ENCODE measurements at regions not wholly inside any gene's neighbourhood (a gene's known extent, or its start where the extent isn't known, plus 50 kb on each side); places are given as distances from the start of the nearest gene placed in this dataset.

- TF ChIP-seq EP300 (IDR thresholded peaks at IDR 0.05; ENCODE audit: low read depth) (no peak), POLR2A (IDR thresholded peaks at IDR 0.05) (no peak), CTCF (IDR thresholded peaks at IDR 0.05) (no peak), POLR2AphosphoS5 (IDR thresholded peaks at IDR 0.05) (no peak)
- intact Hi-C loops (cut with DNase I; ENCODE audit: low total_unique reads): no loop called here
- 80% methylated on average over 15 of the region's 15 CpGs; no CpG with 5 or more reads in 1 of the 2 donors for WGBS, 2 donors (ENCODE audit: low coverage in 1 of 2)
- no peak overlapping the region for H3K4me3 ChIP-seq
- in situ Hi-C loops (cut with MboI; ENCODE audit: low pct_ligation_motif_present in 1 of 4, low pct_unique_long_range_greater_than_20kb in 1 of 4, low sequenced_read_pairs in 3 of 4): loop anchor here in 1 of 4 donors (25.0 kb wide), 1 partner anchor 97 kb away; no protein-coding TSS in a partner anchor
- no peak for DNase-seq
- no peaks in the 10 kb centered on the region for H3K36me3 ChIP-seq
- no peak overlapping the region for H3K27ac ChIP-seq
- H3K9me3 ChIP-seq: no peaks in the 10 kb centered on the region
- peaks cover 19% of the 10 kb centered on the region for H3K27me3 ChIP-seq
- H3K4me1 ChIP-seq: peaks cover 0 to 6% (median 0%) of the 10 kb centered on the region in 4 donors
Measured at GRCh38 chr11:134584001-134584561, 172.0 kb upstream of the B3GAT1 start.

- Histone ChIP-seq H3K27me3 (peaks cover 22% of the 10 kb centered on the region), H3K4me3 (no peak overlapping the region), H3K4me1 (peaks cover 0 to 6% (median 0%) of the 10 kb centered on the region in 4 donors), H3K9me3 (no peaks in the 10 kb centered on the region), H3K27ac (no peak overlapping the region), H3K36me3 (no peaks in the 10 kb centered on the region)
- intact Hi-C loops (cut with DNase I; ENCODE audit: low total_unique reads) (no loop called here), in situ Hi-C loops (cut with MboI; ENCODE audit: low pct_ligation_motif_present in 1 of 4, low pct_unique_long_range_greater_than_20kb in 1 of 4, low sequenced_read_pairs in 3 of 4) (loop anchor here in 1 of 4 donors (25.0 kb wide), 1 partner anchor 96 kb away; no protein-coding TSS in a partner anchor)
- no peak for TF ChIP-seq POLR2A (IDR thresholded peaks at IDR 0.05)
- TF ChIP-seq POLR2AphosphoS5 (IDR thresholded peaks at IDR 0.05): no peak
- TF ChIP-seq CTCF (IDR thresholded peaks at IDR 0.05): no peak
- no peak for TF ChIP-seq EP300 (IDR thresholded peaks at IDR 0.05; ENCODE audit: low read depth)
- no peak for DNase-seq
- 54 to 85% methylated on average over 5 to 6 of the region's 6 CpGs for WGBS, 2 donors (ENCODE audit: low coverage in 1 of 2)
Measured at GRCh38 chr11:134583397-134583990, 171.5 kb upstream of the B3GAT1 start.

- 38% methylated on average over 1 of the region's 1 CpG; no CpG with 5 or more reads in 1 of the 2 donors for WGBS, 2 donors (ENCODE audit: low coverage in 1 of 2)
- in situ Hi-C loops (cut with MboI; ENCODE audit: low pct_ligation_motif_present in 1 of 4, low pct_unique_long_range_greater_than_20kb in 1 of 4, low sequenced_read_pairs in 3 of 4) (loop anchor here in 1 of 4 donors (25.0 kb wide), 1 partner anchor 95 kb away; no protein-coding TSS in a partner anchor), intact Hi-C loops (cut with DNase I; ENCODE audit: low total_unique reads) (no loop called here)
- no peak for DNase-seq
- Histone ChIP-seq H3K4me1 (peaks cover 0 to 6% (median 0%) of the 10 kb centered on the region in 4 donors), H3K27me3 (peaks cover 22% of the 10 kb centered on the region), H3K4me3 (no peak overlapping the region), H3K27ac (no peak overlapping the region), H3K36me3 (no peaks in the 10 kb centered on the region), H3K9me3 (no peaks in the 10 kb centered on the region)
- no peak for TF ChIP-seq EP300 (IDR thresholded peaks at IDR 0.05; ENCODE audit: low read depth)
- TF ChIP-seq CTCF (IDR thresholded peaks at IDR 0.05): no peak
- no peak for TF ChIP-seq POLR2A (IDR thresholded peaks at IDR 0.05)
- TF ChIP-seq POLR2AphosphoS5 (IDR thresholded peaks at IDR 0.05): no peak
Measured at GRCh38 chr11:134582770-134583095, 170.7 kb upstream of the B3GAT1 start.

- no peak for DNase-seq
- no peak overlapping the region for H3K27ac ChIP-seq
- no peak for TF ChIP-seq POLR2AphosphoS5 (IDR thresholded peaks at IDR 0.05)
- no peak for TF ChIP-seq EP300 (IDR thresholded peaks at IDR 0.05; ENCODE audit: low read depth)
- TF ChIP-seq POLR2A (IDR thresholded peaks at IDR 0.05): no peak
- TF ChIP-seq CTCF (IDR thresholded peaks at IDR 0.05): no peak
- 86% methylated on average over 5 to 11 of the region's 11 CpGs for WGBS, 2 donors (ENCODE audit: low coverage in 1 of 2)
- in situ Hi-C loops (cut with MboI; ENCODE audit: low pct_ligation_motif_present in 1 of 4, low pct_unique_long_range_greater_than_20kb in 1 of 4, low sequenced_read_pairs in 3 of 4): loop anchor here in 1 of 4 donors (25.0 kb wide), 1 partner anchor 95 kb away; no protein-coding TSS in a partner anchor
- intact Hi-C loops (cut with DNase I; ENCODE audit: low total_unique reads): no loop called here
- peaks cover 0 to 6% (median 0%) of the 10 kb centered on the region in 4 donors for H3K4me1 ChIP-seq
- H3K4me3 ChIP-seq: no peak overlapping the region
- peaks cover 22% of the 10 kb centered on the region for H3K27me3 ChIP-seq
- no peaks in the 10 kb centered on the region for H3K9me3 ChIP-seq
- no peaks in the 10 kb centered on the region for H3K36me3 ChIP-seq
Measured at GRCh38 chr11:134581966-134582769, 170.1 kb upstream of the B3GAT1 start.
